NCI-H510A treated with DMSO at 0.1 percent for 48 hours (cell line): ENCODE measurements at regions not wholly inside any gene's neighbourhood (a gene's known extent, or its start where the extent isn't known, plus 50 kb on each side); places are given as distances from the start of the nearest gene placed in this dataset.
"Not testable (repeated sequence)": the region's sequence is repeated elsewhere in the genome, so short reads cannot be mapped to it uniquely, and the experiment has no call there.

ENCODE experiments used
- DNase-seq: peaks from one replicate; lab custom pipeline; 2025; lab: John Stamatoyannopoulos, UW

GRCh38 chr10:42883993-42884983 lies 101.7 kb downstream of the BMS1 start:
- DNase-seq = no peak

GRCh38 chr10:42885491-42886270 lies 103.1 kb downstream of the BMS1 start:
- DNase-seq = no peak

GRCh38 chr10:42887734-42888503 lies 105.3 kb downstream of the BMS1 start:
- DNase-seq = no peak

- no peak for DNase-seq
Observed at GRCh38 chr10:42888504-42889095, 106.0 kb downstream of the BMS1 start.

GRCh38 chr10:42896735-42897134 lies 114.1 kb downstream of the BMS1 start:
- DNase-seq = no peak

GRCh38 chr10:42898037-42898960 lies 115.7 kb downstream of the BMS1 start:
- no peak for DNase-seq

- no peak for DNase-seq
Observed at GRCh38 chr10:42899036-42899435, 116.4 kb downstream of the BMS1 start.

GRCh38 chr10:42900346-42900745 lies 117.8 kb downstream of the BMS1 start:
- not testable (repeated sequence) for DNase-seq

GRCh38 chr10:42911359-42911758 lies 128.8 kb downstream of the BMS1 start:
- DNase-seq = no peak

GRCh38 chr10:42916974-42917373 lies 134.4 kb downstream of the BMS1 start:
- DNase-seq = no peak

- DNase-seq = no peak
Observed at GRCh38 chr10:42917821-42918220, 135.2 kb downstream of the BMS1 start.

GRCh38 chr10:42921951-42922350 lies 139.4 kb downstream of the BMS1 start:
- no peak for DNase-seq

- DNase-seq = no peak
Observed at GRCh38 chr10:42924484-42924883, 141.9 kb downstream of the BMS1 start.

- no peak for DNase-seq
Observed at GRCh38 chr10:42926843-42927242, 144.2 kb downstream of the BMS1 start.

- no peak for DNase-seq
Observed at GRCh38 chr10:42928064-42928463, 145.5 kb downstream of the BMS1 start.

- no peak for DNase-seq
Observed at GRCh38 chr10:42929236-42929635, 146.6 kb downstream of the BMS1 start.

- DNase-seq = no peak
Observed at GRCh38 chr10:42929993-42930392, 146.9 kb upstream of the RET start.

- no peak for DNase-seq
Observed at GRCh38 chr10:42930516-42931192, 146.2 kb upstream of the RET start.

GRCh38 chr10:42932116-42932515 lies 144.8 kb upstream of the RET start:
- no peak for DNase-seq
